AG10803 (cell line): ENCODE measurements at regions not wholly inside any gene's neighbourhood (a gene's known extent, or its start where the extent isn't known, plus 50 kb on each side); places are given as distances from the start of the nearest gene placed in this dataset.

Experiments used
- DNase-seq: peaks from one replicate; pipeline ENCODE4 v3.0.0; 2010; ENCODE audit warnings: low read depth
- H3K4me3 ChIP-seq: 2 replicates; pipeline ENCODE4 v1.5.1; 2011; ENCODE audit warnings: mild to moderate bottlenecking, low read length, control low read depth
- TF ChIP-seq, protein P1 (sequence below): conservative IDR thresholded peaks from 2 replicates; pipeline ENCODE4 v1.5.1; 2011; ENCODE audit warnings: mild to moderate bottlenecking, low read length, control low read depth, inconsistent platforms

DNA sequence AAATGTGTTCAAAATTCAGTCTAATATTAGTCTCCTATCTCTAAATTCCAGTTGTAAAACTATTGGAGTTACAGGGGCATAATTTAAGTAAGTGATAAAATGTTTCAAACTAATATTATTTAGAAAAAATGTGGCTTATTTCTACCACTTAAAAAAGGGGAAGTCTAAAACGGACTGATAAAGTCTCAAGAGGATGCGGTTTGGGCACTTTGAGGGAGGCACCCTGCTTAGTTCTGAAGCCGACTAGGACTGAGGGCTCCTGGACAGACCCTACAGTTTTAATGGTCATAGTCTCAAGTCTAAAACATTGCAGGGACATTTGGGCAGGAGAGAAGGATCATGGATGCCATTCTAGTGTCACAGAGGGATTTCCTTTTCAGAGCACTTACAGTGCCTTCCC is 566.3 kb downstream of the NR2F2 start:
- no peak overlapping the region for H3K4me3 ChIP-seq
- DNase-seq, result no peak
- TF ChIP-seq, protein P1, sequence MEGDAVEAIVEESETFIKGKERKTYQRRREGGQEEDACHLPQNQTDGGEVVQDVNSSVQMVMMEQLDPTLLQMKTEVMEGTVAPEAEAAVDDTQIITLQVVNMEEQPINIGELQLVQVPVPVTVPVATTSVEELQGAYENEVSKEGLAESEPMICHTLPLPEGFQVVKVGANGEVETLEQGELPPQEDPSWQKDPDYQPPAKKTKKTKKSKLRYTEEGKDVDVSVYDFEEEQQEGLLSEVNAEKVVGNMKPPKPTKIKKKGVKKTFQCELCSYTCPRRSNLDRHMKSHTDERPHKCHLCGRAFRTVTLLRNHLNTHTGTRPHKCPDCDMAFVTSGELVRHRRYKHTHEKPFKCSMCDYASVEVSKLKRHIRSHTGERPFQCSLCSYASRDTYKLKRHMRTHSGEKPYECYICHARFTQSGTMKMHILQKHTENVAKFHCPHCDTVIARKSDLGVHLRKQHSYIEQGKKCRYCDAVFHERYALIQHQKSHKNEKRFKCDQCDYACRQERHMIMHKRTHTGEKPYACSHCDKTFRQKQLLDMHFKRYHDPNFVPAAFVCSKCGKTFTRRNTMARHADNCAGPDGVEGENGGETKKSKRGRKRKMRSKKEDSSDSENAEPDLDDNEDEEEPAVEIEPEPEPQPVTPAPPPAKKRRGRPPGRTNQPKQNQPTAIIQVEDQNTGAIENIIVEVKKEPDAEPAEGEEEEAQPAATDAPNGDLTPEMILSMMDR, result no peak

DNA sequence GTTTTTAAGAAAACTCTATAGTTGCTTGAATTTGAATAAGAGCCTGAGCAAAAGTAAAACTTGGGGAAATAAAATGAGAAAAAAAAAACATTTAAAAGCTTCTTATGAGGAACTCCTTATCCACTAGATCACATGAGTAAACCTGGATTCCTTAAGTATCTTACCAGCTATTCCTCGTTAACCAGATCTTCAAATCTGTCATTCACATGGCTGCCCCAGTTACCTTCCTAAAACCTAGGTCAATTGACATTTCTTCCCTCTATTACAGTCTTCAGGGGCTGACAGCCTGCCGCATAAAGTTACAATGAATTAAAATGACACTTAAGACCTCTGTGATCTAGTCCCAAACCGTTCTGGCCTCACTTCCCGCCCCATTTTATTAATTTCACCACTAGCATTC is 583.6 kb downstream of the NR2F2 start:
- DNase-seq, result no peak
- TF ChIP-seq, protein P1, result no peak
- no peak overlapping the region for H3K4me3 ChIP-seq

DNA sequence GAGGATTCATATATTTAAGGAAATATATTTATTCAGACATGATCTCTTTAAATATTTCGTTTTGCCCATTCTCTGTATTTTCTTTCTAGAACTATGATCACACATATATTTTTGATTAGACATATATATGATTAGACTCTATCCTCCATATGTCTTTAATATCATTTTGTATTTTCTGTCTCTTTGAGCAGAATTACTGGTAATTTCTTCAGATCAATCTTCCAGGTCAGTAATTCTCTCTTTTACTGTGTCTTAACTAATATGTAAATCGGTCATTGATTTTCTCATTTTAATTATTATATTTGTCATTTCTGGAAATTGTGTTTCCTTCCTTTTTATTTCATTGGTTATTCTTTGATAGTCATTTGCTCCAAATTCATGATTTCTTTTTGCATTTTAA is 586.2 kb downstream of the NR2F2 start:
- DNase-seq, result no peak
- TF ChIP-seq, protein P1, result no peak
- no peak overlapping the region for H3K4me3 ChIP-seq

DNA sequence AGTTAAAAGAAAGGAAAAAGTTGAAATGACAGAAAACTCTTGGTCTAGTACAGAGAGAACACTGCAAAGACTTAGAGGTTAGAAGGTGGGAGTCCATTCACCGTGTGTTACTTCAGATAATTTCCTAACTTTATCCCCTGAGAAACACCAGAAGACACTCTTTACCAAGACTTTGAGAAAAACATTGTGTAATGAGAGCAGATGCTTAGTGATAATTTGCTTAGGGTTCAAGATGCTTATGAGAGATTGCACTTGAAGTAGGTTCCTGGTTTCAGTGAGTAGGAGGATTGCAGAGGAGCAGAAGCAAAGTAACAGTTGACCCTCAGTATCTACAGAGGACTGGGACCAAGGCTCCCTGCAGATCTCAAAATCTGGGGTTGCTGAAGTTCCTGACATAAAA is 594.1 kb downstream of the NR2F2 start:
- TF ChIP-seq, protein P1, result no peak
- DNase-seq, result no peak
- H3K4me3 ChIP-seq, result no peak overlapping the region

DNA sequence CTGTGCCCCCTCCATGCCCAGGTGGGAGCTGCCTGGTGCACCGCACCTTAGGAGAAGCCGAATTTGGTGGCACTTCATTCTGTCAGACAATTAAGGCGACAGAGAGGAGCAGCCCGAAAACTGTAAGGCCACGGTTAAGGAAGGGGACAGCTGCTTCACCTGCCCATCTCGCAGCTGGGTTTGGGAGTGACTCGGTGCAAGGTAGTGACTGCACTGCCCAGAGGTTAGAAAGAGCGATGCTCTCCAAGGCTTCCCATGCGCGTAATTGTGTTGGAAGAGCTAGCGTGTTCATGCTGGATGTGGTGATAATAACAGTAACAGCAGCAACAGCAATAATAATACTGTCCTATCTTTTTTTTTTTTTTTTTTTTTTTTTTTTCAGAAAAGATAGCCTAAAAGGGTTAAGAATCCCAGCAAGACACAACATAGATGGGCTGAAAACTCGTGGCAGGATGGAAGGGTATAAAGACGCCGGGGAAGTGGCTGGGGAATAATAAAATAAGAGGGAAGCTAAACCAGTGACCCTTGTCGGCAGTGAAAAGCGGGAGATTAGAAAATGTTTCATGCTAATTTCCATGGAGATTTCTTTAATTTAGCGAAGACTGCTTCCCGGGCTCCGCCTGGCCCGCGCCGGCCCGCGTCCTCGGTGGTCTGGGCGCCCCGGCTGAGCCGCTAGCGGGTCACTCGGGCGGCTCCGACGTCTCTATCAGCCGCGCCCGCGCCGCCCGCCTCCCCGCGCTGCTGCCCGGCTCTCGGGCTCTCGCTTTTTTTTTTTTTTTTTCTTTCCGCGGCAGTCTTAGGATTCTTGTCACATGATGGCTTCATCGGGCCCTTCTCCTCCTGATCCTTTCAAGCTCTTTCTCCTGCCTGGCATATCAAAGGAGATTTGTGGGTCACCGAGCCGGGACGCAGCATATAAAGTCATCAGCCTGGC is 617.1 kb downstream of the NR2F2 start:
- H3K4me3 ChIP-seq, result no peak overlapping the region
- TF ChIP-seq, protein P1, result no peak

DNA sequence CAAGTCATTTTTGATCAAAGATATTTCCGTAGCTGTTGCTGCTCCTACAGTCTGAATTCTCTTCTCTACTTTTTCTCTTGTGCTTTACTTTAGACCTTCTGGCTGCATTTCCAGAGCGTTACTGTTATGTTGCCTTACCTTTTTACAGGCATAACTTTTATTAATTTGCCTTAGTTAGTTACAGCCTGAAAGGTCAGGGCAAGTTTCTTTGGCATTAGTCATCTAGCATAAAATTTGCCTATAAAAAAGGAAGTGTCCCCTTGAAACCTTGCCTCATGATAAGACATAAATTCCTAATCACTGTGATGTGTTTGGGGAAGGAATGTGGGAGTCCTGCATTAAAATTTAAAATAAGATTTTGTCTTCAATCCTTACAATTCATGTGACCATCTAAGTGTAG is 618.5 kb downstream of the NR2F2 start:
- no peak for DNase-seq
- no peak overlapping the region for H3K4me3 ChIP-seq
- TF ChIP-seq, protein P1, result no peak

More for the DNA sequence above, 617.1 kb downstream of the NR2F2 start:
- no peak for DNase-seq

DNA sequence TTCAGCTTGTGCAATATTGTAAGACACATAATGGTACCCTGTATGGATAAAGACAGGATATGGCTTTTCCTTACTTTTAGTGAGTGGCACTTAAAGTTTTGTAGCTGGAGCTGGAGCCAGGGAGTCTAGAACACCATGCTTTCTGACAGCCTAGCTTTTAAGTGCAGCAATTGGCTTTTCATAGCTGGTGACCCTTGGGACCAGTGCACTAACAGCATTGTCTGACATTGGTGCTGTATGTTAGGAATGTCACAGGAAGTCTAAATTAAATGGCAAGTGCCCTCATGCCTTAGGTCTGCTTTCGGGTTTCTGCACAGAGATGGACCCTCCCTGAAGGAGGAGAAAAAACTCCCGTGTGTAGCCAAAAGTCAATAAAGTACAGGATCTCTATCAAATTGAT is 628.2 kb downstream of the NR2F2 start:
- DNase-seq, result no peak
- H3K4me3 ChIP-seq, result no peak overlapping the region
- TF ChIP-seq, protein P1, result no peak
